Prostate gland (tissue), 2 donors: ENCODE measurements at regions not wholly inside any gene's neighbourhood (a gene's known extent, or its start where the extent isn't known, plus 50 kb on each side); places are given as distances from the start of the nearest gene placed in this dataset.

Experiments used
- POLR2AphosphoS5 ChIP-seq: sonication (generic); formaldehyde crosslinking; IDR thresholded peaks from one replicate; pipeline ENCODE4 v1.6.1; 2017; ENCODE audit warnings: antibody characterized with exemption
- TF ChIP-seq, protein P1 (sequence below), 4 experiments: fragments of 200-600 bp in 2 of 4; fragments of 450-650 bp in 2 of 4; sonication (generic) in 2 of 4; IDR thresholded peaks; 1 replicate in 3 of 4; 2 replicates in 1 of 4; pipeline ENCODE4 v1.5.1; 2016 to 2019; ENCODE audit warnings: antibody characterized with exemption in 4 of 4, mild to moderate bottlenecking in 2 of 4, moderate library complexity in 2 of 4

DNA sequence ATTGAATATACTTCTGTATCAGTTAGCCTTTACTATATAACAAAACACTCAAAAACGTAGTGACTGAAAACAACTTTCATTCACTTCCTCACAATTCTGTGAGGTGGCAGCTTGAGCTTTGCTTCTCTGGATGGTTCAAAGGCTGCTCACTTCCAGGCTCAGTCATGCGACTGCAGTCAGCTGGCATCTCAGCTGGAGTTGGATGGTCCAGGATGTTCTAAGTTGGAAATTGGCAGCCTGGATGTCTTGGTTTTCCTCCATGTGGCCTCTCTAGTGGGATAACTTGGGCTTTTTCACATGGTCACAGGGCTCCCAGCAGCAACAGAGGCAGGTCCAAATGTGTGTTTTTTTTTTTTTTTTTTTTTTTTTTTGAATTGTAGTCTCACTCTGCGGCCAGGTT lies 204.4 kb downstream of the LACC1 start:
- TF ChIP-seq, protein P1, sequence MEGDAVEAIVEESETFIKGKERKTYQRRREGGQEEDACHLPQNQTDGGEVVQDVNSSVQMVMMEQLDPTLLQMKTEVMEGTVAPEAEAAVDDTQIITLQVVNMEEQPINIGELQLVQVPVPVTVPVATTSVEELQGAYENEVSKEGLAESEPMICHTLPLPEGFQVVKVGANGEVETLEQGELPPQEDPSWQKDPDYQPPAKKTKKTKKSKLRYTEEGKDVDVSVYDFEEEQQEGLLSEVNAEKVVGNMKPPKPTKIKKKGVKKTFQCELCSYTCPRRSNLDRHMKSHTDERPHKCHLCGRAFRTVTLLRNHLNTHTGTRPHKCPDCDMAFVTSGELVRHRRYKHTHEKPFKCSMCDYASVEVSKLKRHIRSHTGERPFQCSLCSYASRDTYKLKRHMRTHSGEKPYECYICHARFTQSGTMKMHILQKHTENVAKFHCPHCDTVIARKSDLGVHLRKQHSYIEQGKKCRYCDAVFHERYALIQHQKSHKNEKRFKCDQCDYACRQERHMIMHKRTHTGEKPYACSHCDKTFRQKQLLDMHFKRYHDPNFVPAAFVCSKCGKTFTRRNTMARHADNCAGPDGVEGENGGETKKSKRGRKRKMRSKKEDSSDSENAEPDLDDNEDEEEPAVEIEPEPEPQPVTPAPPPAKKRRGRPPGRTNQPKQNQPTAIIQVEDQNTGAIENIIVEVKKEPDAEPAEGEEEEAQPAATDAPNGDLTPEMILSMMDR (IDR thresholded peaks at IDR 0.05): no peak
- TF ChIP-seq POLR2AphosphoS5: no peak
